ENCODE measurements at regions not wholly inside any gene's neighbourhood (a gene's known extent, or its start where the extent isn't known, plus 50 kb on each side); places are given as distances from the start of the nearest gene placed in this dataset.

- no peaks in the 10 kb centered on the region for H3K4me1 Mint-ChIP-seq
- no peak overlapping the region for H3K27ac Mint-ChIP-seq
- intact Hi-C loops (cut with micrococcal nuclease): no loop called here
- no peak overlapping the region for H3K4me3 Mint-ChIP-seq
- H3K27me3 Mint-ChIP-seq: peaks cover 3% of the 10 kb centered on the region
- no peak for ATAC-seq (ENCODE audit: low read depth)
- DNase-seq: no peak
- POLR2A ChIA-PET: no interaction called here
- no peaks in the 10 kb centered on the region for H3K9me3 Mint-ChIP-seq
- no peaks in the 10 kb centered on the region for H3K36me3 Mint-ChIP-seq (ENCODE audit: low read depth)
- no peak for TF ChIP-seq CTCF (IDR thresholded peaks at IDR 0.05)
- CTCF ChIA-PET: no interaction called here
Observed at GRCh38 chr2:71832844-71833243, 314.8 kb downstream of the CYP26B1 start.

GRCh38 chr2:71832388-71832787 is 315.3 kb downstream of the CYP26B1 start:
- no peak for ATAC-seq (ENCODE audit: low read depth)
- H3K4me1 Mint-ChIP-seq: no peaks in the 10 kb centered on the region
- POLR2A ChIA-PET: no interaction called here
- no peak for TF ChIP-seq CTCF (IDR thresholded peaks at IDR 0.05)
- intact Hi-C loops (cut with micrococcal nuclease): no loop called here
- H3K4me3 Mint-ChIP-seq: no peak overlapping the region
- CTCF ChIA-PET: no interaction called here
- H3K36me3 Mint-ChIP-seq (ENCODE audit: low read depth): no peaks in the 10 kb centered on the region
- H3K9me3 Mint-ChIP-seq: no peaks in the 10 kb centered on the region
- H3K27ac Mint-ChIP-seq: no peak overlapping the region
- DNase-seq: no peak
- H3K27me3 Mint-ChIP-seq: peaks cover 3% of the 10 kb centered on the region

GRCh38 chr2:71831193-71831577 is 316.5 kb downstream of the CYP26B1 start:
- POLR2A ChIA-PET: no interaction called here
- Mint-ChIP-seq H3K4me3 (no peak overlapping the region), H3K9me3 (no peaks in the 10 kb centered on the region), H3K27ac (no peak overlapping the region), H3K27me3 (peaks cover 3% of the 10 kb centered on the region), H3K36me3 (ENCODE audit: low read depth) (no peaks in the 10 kb centered on the region), H3K4me1 (no peaks in the 10 kb centered on the region)
- DNase-seq (no peak), ATAC-seq (ENCODE audit: low read depth) (no peak)
- intact Hi-C loops (cut with micrococcal nuclease): no loop called here
- CTCF ChIA-PET: no interaction called here
- TF ChIP-seq CTCF (IDR thresholded peaks at IDR 0.05): no peak

GRCh38 chr2:71830497-71831192 is 317.0 kb downstream of the CYP26B1 start:
- H3K4me3 Mint-ChIP-seq: no peak overlapping the region
- no peaks in the 10 kb centered on the region for H3K4me1 Mint-ChIP-seq
- TF ChIP-seq CTCF (IDR thresholded peaks at IDR 0.05): no peak
- ChIA-PET CTCF (no interaction called here), POLR2A (no interaction called here)
- no peaks in the 10 kb centered on the region for H3K36me3 Mint-ChIP-seq (ENCODE audit: low read depth)
- H3K9me3 Mint-ChIP-seq: no peaks in the 10 kb centered on the region
- intact Hi-C loops (cut with micrococcal nuclease): no loop called here
- ATAC-seq (ENCODE audit: low read depth) (no peak), DNase-seq (no peak)
- no peak overlapping the region for H3K27ac Mint-ChIP-seq
- no peaks in the 10 kb centered on the region for H3K27me3 Mint-ChIP-seq

- intact Hi-C loops (cut with micrococcal nuclease): no loop called here
- no peaks in the 10 kb centered on the region for H3K4me1 Mint-ChIP-seq
- no peaks in the 10 kb centered on the region for H3K27me3 Mint-ChIP-seq
- no peak for TF ChIP-seq CTCF (IDR thresholded peaks at IDR 0.05)
- no peak overlapping the region for H3K27ac Mint-ChIP-seq
- DNase-seq (no peak), ATAC-seq (ENCODE audit: low read depth) (no peak)
- POLR2A ChIA-PET: no interaction called here
- H3K36me3 Mint-ChIP-seq (ENCODE audit: low read depth): no peaks in the 10 kb centered on the region
- CTCF ChIA-PET: no interaction called here
- no peak overlapping the region for H3K4me3 Mint-ChIP-seq
- H3K9me3 Mint-ChIP-seq: peaks cover 4% of the 10 kb centered on the region
Observed at GRCh38 chr2:71829008-71829407, 318.7 kb downstream of the CYP26B1 start.

All from activated B cell treated with CpG ODN at 0.5 μM for 24 hours (primary cell).